Uterus (tissue), 3 donors: ENCODE measurements at regions not wholly inside any gene's neighbourhood (a gene's known extent, or its start where the extent isn't known, plus 50 kb on each side); places are given as distances from the start of the nearest gene placed in this dataset.

ENCODE experiments used
- DNase-seq, 2 donors: peaks; one replicate each; pipeline ENCODE4 v3.0.0-alpha.2; 2019 to 2020
- H3K27ac ChIP-seq, 2 donors: fragments of 200-600 bp; sonication (generic); 1 replicate in 1 of 2; 2 replicates in 1 of 2; pipeline ENCODE4 v1.5.1; 2016 to 2018
- H3K27me3 ChIP-seq, 2 donors: fragments of 200-600 bp; sonication (generic); one replicate each; pipeline ENCODE4 v1.5.1; 2018 to 2019; ENCODE audit warnings: control low read depth in 1 of 2
- H3K36me3 ChIP-seq, 2 donors: fragments of 200-600 bp; sonication (generic); one replicate each; pipeline ENCODE4 v1.5.1; 2019; ENCODE audit warnings: control low read depth in 1 of 2
- H3K4me1 ChIP-seq, 2 donors: fragments of 200-600 bp; sonication (generic); one replicate each; pipeline ENCODE4 v1.5.1; 2018 to 2019; ENCODE audit warnings: control low read depth in 1 of 2
- H3K4me3 ChIP-seq, 2 donors: fragments of 200-600 bp; sonication (generic); 1 replicate in 1 of 2; 2 replicates in 1 of 2; pipeline ENCODE4 v1.5.1; 2018 to 2019; ENCODE audit warnings: mild to moderate bottlenecking in 1 of 2
- H3K9me3 ChIP-seq, 2 donors: fragments of 200-600 bp; sonication (generic); one replicate each; pipeline ENCODE4 v1.5.1; 2019; ENCODE audit warnings: control low read depth in 1 of 2
- POLR2A ChIP-seq, 2 donors: fragments of 450-650 bp; IDR thresholded peaks; one replicate each; pipeline ENCODE4 v1.6.1; 2016; ENCODE audit warnings: antibody characterized with exemption in 2 of 2, mild to moderate bottlenecking in 1 of 2, moderate library complexity in 1 of 2
- intact Hi-C: fragments of 100-400 bp; cut with DNase I; formaldehyde crosslinking; loops from one replicate; pipeline ENCODE4 v1.15.1; 2023; ENCODE audit warnings: low total_unique reads
- TF ChIP-seq, protein P1 (sequence below), 4 experiments: fragments of 200-600 bp in 2 of 4; fragments of 450-650 bp in 2 of 4; sonication (generic) in 2 of 4; IDR thresholded peaks; one replicate each; pipeline ENCODE4 v1.5.1; 2016 to 2019; ENCODE audit warnings: antibody characterized with exemption in 4 of 4, mild to moderate bottlenecking in 2 of 4, moderate library complexity in 1 of 4
- donor health status: DM: yes; HTN: yes; CAD: no.

DNA sequence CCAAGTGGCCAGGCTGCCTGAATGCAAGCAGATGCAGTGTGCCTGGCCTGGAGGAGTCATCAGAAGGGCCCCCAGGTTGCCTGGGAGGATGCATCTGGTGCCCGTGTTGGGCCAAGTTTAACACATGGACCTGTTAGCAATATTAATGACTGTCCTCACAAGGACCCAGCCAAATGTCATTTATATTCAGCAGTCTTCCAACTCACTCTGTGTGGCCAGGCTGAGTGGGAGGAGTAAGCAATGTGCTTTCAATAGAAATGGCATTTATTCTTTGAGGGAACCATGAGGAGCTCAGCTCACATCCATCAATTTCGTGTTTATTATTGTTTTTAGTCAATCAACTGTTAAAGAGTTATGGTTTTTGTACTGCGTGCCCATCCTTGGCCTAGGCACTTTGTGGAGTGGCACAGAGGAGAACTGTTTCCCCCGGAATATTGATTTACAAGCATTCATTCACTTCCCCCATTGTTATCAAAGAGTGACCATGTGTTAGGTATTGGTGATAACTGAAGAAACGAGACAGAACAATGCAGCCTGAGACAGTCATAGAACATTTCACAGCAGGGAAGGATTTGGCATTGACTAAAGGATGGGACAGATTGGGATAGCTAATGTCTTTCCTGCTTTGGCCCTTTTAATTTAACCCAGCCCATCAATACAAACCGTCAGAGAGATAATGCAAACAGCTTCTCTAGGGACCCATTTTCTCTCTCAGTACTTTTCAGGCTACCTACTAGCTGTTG, 725.2 kb downstream of the TSN start:
- TF ChIP-seq, protein P1, sequence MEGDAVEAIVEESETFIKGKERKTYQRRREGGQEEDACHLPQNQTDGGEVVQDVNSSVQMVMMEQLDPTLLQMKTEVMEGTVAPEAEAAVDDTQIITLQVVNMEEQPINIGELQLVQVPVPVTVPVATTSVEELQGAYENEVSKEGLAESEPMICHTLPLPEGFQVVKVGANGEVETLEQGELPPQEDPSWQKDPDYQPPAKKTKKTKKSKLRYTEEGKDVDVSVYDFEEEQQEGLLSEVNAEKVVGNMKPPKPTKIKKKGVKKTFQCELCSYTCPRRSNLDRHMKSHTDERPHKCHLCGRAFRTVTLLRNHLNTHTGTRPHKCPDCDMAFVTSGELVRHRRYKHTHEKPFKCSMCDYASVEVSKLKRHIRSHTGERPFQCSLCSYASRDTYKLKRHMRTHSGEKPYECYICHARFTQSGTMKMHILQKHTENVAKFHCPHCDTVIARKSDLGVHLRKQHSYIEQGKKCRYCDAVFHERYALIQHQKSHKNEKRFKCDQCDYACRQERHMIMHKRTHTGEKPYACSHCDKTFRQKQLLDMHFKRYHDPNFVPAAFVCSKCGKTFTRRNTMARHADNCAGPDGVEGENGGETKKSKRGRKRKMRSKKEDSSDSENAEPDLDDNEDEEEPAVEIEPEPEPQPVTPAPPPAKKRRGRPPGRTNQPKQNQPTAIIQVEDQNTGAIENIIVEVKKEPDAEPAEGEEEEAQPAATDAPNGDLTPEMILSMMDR (IDR thresholded peaks at IDR 0.05): no peak
- no peak for TF ChIP-seq POLR2A (IDR thresholded peaks at IDR 0.05)
- Histone ChIP-seq H3K9me3 (no peaks in the 10 kb centered on the region), H3K27ac (no peak overlapping the region), H3K4me1 (no peaks in the 10 kb centered on the region), H3K36me3 (no peaks in the 10 kb centered on the region), H3K4me3 (no peak overlapping the region), H3K27me3 (no peaks in the 10 kb centered on the region)
- intact Hi-C loops: no loop called here
- no peak for DNase-seq

DNA sequence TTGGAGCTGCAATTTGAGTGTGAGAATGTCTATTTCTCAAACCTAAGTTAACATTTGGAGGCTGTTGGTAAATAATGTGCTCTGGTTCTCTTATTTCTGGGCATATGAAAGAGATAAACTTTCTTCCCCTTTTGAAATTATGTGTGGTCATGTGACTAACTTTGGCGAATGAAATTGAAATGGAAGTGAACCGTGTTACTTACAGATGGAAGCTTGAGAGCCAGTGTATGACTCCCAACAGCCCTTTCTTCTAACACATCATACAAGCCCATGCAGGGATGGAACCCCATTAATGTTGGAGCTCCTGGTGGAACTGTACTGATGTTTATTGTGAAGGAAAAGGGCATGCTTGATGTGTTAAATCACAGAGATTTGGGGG, 725.8 kb downstream of the TSN start:
- no peaks in the 10 kb centered on the region for H3K4me1 ChIP-seq
- intact Hi-C loops: no loop called here
- DNase-seq: no peak
- TF ChIP-seq POLR2A (IDR thresholded peaks at IDR 0.05): no peak
- TF ChIP-seq, protein P1 (IDR thresholded peaks at IDR 0.05): no peak
- H3K36me3 ChIP-seq: no peaks in the 10 kb centered on the region
- no peaks in the 10 kb centered on the region for H3K9me3 ChIP-seq
- no peak overlapping the region for H3K27ac ChIP-seq
- no peaks in the 10 kb centered on the region for H3K27me3 ChIP-seq
- H3K4me3 ChIP-seq: no peak overlapping the region

DNA sequence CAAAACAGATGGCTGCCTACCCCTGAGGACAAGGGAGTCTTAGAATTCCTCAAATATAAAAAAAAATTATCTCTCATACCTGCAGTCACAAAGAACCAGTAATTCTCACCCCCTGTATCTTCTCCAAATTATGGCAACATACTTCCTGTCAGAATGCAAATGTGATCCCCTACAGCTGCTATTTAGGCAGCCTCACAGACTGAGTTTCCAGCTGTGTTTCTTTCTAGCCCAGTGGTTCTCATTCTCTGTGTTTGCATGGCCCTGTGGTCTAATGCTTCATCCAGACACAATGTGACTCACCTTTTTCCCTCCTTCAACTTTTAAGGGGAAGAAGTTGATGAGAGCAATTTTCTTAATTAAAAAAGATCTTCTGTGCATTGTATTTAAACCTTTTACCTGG, 726.3 kb downstream of the TSN start:
- H3K9me3 ChIP-seq: no peaks in the 10 kb centered on the region
- H3K36me3 ChIP-seq: no peaks in the 10 kb centered on the region
- no peak for DNase-seq
- H3K27ac ChIP-seq: no peak overlapping the region
- intact Hi-C loops: no loop called here
- TF ChIP-seq, protein P1 (IDR thresholded peaks at IDR 0.05): no peak
- no peak for TF ChIP-seq POLR2A (IDR thresholded peaks at IDR 0.05)
- no peaks in the 10 kb centered on the region for H3K4me1 ChIP-seq
- no peaks in the 10 kb centered on the region for H3K27me3 ChIP-seq
- no peak overlapping the region for H3K4me3 ChIP-seq

DNA sequence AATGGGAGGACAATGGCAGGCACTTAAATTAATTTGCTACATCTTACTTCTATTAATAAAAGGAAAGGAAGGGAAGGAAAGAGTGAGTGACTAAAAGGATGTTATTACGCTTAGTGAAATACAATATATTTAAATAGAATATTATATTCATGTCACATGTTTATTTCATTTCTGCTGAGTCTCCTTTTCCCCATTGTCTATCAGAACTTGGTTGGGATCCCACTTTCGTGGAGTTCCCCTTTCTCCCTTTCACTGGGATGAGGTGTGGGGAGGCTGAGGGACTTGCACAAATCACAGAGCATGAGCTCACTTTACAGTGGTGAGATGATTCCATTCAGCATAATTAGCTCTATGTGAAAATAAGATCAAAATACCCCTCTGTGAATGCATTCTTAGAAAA, 730.6 kb downstream of the TSN start:
- Histone ChIP-seq H3K27ac (no peak overlapping the region), H3K27me3 (no peaks in the 10 kb centered on the region), H3K9me3 (no peaks in the 10 kb centered on the region), H3K4me3 (no peak overlapping the region), H3K4me1 (no peaks in the 10 kb centered on the region), H3K36me3 (no peaks in the 10 kb centered on the region)
- TF ChIP-seq, protein P1 (IDR thresholded peaks at IDR 0.05): no peak
- TF ChIP-seq POLR2A (IDR thresholded peaks at IDR 0.05): no peak
- intact Hi-C loops: no loop called here
- no peak for DNase-seq

DNA sequence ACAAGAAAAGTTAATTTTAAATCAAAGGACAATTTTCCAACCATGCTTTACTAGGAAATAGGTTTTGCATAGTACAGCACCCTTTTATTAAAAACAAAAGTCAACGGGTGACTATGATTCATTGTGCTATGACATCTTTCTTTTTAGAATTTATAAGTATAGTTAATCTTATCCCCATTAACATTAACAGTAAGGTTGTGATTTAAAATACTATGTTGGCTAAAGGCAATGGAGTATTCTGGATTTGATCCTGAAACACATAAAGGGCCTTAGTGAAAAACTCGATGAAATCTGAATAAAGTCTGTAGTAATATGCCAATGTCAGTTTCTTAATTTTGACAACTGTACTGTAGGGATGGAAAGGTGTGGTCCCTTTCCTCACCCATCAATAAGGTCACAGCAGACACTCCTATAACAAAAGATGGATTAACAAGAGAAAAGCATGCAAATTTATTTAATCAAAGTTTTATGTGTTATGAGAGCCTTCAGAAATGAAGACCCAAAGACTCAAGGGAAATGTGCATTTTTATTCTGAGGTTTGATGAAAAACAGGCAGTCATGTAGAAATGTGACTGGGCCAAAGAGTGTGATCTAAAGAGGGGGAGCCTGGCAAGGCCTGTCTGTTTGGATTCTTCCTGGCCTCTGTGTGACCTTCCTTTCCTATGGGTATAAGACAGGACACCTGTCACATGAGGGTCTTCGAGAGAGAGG, 731.4 kb downstream of the TSN start:
- H3K4me1 ChIP-seq: no peaks in the 10 kb centered on the region
- TF ChIP-seq POLR2A (IDR thresholded peaks at IDR 0.05): no peak
- TF ChIP-seq, protein P1 (IDR thresholded peaks at IDR 0.05): no peak
- no peaks in the 10 kb centered on the region for H3K9me3 ChIP-seq
- H3K27ac ChIP-seq: peak overlapping the region in 1 of 2 donors; percentile 1
- no peak overlapping the region for H3K4me3 ChIP-seq
- H3K36me3 ChIP-seq: no peaks in the 10 kb centered on the region
- intact Hi-C loops: no loop called here
- no peaks in the 10 kb centered on the region for H3K27me3 ChIP-seq
- DNase-seq: no peak
